GM12873 (cell line): ENCODE measurements at regions not wholly inside any gene's neighbourhood (a gene's known extent, or its start where the extent isn't known, plus 50 kb on each side); places are given as distances from the start of the nearest gene placed in this dataset.

Experiments
- CTCF ChIP-seq: IDR thresholded peaks from 2 replicates; pipeline ENCODE4 v1.5.1; 2012; ENCODE audit warnings: low read depth, mild to moderate bottlenecking, moderate library complexity, low read length, control low read depth; ENCODE audit not compliant: insufficient read depth; ENCODE audit errors: missing control alignments

- TF ChIP-seq CTCF = no peak
Observed at GRCh38 chr15:47304656-47305055, 412.6 kb upstream of the SEMA6D start.

DNA sequence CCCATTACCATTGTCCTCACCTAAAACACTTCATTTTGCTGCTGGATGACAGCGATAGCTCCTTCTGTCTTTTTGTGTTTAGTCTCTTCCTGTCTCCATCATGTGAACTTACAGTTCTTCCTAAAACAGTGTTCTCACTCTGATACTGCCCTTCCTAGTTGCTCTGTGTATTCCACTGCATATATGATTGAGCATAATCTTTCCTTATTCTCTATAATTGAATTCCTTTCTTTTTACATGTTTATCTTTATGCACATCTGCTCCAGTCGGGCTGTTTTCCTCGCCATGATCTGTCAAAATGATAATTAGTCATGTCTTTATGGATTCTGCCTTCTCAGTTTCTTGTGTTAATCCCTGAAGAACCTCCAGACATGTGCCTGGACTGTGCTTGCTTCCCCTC lies 405.1 kb upstream of the SEMA6D start:
- TF ChIP-seq CTCF = no peak

DNA sequence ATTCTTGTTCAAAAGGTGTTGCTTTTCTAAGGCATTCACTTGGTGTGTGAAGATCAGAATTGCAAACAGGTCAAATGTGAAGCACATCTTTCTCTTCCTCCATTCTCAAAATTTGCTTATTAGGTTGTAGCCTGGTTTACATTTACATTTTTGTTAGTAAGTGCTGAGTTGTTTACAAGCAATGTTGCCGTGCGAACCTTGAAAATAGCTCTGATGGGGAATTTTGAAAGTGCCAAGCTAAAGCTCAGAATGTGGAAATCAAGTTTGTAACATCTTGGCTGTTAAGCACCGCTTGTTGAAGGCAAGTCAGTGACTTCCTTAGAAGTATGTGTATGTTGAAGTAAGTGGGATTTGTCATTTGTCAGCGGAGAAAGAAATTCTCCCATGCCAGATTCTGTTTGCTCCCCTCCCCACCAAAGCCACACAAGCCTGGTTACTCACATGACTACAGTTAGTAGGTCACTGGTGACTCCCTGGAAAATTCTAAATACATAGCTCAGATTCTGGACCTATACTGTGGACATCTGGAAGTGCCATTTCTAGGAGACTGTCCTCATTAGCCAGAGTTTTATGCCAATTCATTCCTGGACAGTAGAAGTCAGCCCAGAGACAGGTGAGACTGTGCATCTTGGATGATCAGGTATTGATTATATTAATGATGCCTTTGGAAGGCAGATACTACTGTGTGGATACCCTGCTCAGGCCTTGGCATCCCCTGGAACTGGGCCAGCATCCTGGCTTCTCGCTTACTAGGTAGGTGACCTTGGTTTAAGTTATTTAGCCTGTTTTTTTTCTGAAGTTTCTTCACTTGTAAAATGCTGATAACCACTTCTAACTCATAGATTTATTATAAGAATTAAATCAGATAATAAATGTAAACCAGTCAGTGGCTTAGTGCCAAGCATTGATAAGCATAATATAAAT lies 390.6 kb upstream of the SEMA6D start:
- no peak for TF ChIP-seq CTCF

- TF ChIP-seq CTCF = no peak
Observed at GRCh38 chr15:47331829-47332393, 385.4 kb upstream of the SEMA6D start.

GRCh38 chr15:47332481-47332880 lies 384.8 kb upstream of the SEMA6D start:
- no peak for TF ChIP-seq CTCF

DNA sequence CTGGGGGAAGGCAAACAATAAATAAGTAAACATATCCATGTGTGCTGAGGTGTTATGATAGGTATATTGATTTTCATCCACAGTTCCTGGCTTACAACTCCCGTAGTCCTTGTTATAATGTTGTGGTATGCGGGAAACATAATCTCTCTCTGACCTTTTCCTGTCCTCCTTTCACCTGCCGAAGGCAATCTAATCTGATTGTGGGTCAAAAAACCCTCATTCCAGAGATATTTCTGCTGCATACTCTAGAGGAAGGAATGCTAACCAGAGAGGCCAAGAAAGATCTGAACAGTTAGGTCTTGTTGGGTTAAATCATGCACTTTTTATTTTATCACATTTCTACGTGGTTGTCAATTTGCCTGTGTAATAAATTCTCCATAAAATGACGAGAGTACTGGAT lies 383.6 kb upstream of the SEMA6D start:
- no peak for TF ChIP-seq CTCF

DNA sequence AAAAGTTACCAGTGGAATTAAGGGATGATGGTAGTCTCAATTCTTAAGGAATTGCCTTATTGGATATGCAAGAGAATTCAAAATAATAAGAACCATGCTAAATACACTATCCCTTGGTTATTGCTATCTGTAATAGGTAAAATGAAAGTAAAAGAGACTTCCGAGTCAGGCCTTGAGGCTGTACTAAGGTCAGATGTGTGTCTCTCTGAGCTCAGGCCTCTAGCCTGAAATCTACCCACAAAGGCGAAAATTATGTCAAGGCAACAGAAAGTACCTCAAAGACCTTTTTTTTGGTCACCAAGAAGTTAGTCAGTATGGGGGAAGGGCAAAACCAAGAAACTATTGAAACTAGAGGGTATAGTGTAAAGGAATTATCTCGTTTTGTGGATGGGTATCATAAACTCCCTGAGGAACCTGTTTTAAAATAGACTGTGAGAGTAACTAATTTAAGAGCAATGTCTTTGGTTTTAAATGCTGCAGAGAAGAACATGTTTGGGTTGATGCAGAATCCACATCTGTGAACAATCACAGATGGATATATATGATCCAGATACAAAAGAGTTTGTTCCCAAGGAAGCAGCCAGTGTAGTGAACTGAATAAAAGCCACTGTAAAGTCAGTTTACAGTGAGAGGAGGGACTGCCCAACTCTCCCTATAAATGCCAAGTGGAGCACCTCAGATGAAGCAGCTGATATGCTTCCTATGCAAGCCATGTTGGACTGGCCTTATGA lies 382.3 kb upstream of the SEMA6D start:
- TF ChIP-seq CTCF = no peak
